ENCODE measurements at regions not wholly inside any gene's neighbourhood (a gene's known extent, or its start where the extent isn't known, plus 50 kb on each side); places are given as distances from the start of the nearest gene placed in this dataset.
"Not testable (repeated sequence)": the region's sequence is repeated elsewhere in the genome, so short reads cannot be mapped to it uniquely, and the experiment has no call there.

DNA sequence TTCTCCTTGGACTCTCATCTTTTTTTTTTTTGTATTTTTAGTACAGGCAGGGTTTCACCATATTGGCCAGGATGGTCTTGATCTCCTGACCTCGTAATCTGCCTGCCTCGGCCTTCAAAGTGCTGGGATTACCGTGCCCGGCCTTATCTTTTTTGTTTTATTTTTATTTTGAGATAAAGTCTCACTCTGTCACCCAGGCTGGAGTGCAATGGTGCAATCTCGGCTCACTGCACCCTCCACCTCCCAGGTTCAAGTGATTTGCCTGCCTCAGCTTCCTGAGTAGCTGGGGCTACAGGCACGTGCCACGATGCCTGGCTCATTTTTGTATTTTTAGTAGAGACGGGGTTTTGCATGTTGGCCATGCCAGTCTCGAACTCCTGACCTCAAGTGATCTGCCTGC lies 86.0 kb downstream of the EBLN2 start:
- H3K4me3 ChIP-seq (ENCODE audit: low read length); H3K9me3 ChIP-seq (replicated peaks; ENCODE audit: low read length); H3K4me1 ChIP-seq (ENCODE audit: control insufficient read depth, insufficient read depth, low read length); H3K27me3 ChIP-seq (ENCODE audit: control insufficient read depth, insufficient read depth, low read length); H3K9ac ChIP-seq (ENCODE audit: low read depth, low read length); H3K4me2 ChIP-seq (ENCODE audit: low read length); H3K36me3 ChIP-seq (ENCODE audit: insufficient read depth, low read length): not testable (repeated sequence)

DNA sequence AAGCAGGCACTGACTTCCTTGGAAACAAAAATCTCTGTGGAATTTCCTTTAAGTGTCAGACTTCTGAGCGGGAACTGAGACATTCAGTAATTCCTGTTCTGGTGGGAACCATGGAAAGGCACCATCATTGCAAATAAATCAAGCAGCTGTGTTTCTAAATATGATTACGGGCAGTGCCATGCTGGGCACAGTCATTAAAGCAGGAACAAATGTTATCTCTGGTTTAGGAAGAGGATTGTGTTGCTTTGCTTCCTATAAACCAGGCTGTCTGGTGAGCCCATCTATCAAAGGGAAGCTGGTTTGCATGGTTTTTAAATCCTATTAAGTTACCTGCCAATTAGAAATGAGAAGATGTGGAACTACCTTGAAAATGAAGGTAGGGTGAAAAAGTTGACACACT lies 86.7 kb downstream of the EBLN2 start:
- H3K27me3 ChIP-seq (ENCODE audit: control insufficient read depth, insufficient read depth, low read length), result peaks cover 10% of the 10 kb centered on the region
- peaks cover 8% of the 10 kb centered on the region for H3K4me1 ChIP-seq (ENCODE audit: control insufficient read depth, insufficient read depth, low read length)
- H3K9ac ChIP-seq (ENCODE audit: low read depth, low read length), result no peak overlapping the region
- no peaks in the 10 kb centered on the region for H3K9me3 ChIP-seq (replicated peaks; ENCODE audit: low read length)
- no peaks in the 10 kb centered on the region for H3K36me3 ChIP-seq (ENCODE audit: insufficient read depth, low read length)
- H3K4me3 ChIP-seq (ENCODE audit: low read length), result no peak overlapping the region
- H3K4me2 ChIP-seq (ENCODE audit: low read length), result no peak overlapping the region

DNA sequence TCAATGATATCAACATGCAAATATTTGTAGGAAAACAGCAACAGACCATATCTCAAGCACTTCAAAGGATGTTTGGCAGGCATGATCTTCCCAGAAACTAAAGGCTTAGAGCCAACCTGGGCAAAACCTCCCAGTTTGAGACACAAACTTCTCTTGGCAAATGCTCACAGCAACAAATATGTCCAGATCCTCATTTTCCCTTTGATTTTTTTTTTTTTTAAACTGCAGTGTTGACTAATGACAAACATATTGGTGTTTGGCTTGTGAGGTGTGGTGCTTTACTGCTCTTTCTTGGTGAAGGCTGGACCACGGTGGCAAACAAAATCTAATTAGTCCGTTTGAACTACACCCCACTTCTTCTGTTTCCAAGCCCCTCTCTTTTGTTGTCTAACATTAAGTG lies 87.2 kb downstream of the EBLN2 start:
- H3K27me3 ChIP-seq (ENCODE audit: control insufficient read depth, insufficient read depth, low read length), result peaks cover 10% of the 10 kb centered on the region
- H3K9me3 ChIP-seq (replicated peaks; ENCODE audit: low read length), result no peaks in the 10 kb centered on the region
- no peak overlapping the region for H3K4me2 ChIP-seq (ENCODE audit: low read length)
- H3K36me3 ChIP-seq (ENCODE audit: insufficient read depth, low read length), result no peaks in the 10 kb centered on the region
- no peak overlapping the region for H3K4me3 ChIP-seq (ENCODE audit: low read length)
- peaks cover 5% of the 10 kb centered on the region for H3K4me1 ChIP-seq (ENCODE audit: control insufficient read depth, insufficient read depth, low read length)
- H3K9ac ChIP-seq (ENCODE audit: low read depth, low read length), result no peak overlapping the region

DNA sequence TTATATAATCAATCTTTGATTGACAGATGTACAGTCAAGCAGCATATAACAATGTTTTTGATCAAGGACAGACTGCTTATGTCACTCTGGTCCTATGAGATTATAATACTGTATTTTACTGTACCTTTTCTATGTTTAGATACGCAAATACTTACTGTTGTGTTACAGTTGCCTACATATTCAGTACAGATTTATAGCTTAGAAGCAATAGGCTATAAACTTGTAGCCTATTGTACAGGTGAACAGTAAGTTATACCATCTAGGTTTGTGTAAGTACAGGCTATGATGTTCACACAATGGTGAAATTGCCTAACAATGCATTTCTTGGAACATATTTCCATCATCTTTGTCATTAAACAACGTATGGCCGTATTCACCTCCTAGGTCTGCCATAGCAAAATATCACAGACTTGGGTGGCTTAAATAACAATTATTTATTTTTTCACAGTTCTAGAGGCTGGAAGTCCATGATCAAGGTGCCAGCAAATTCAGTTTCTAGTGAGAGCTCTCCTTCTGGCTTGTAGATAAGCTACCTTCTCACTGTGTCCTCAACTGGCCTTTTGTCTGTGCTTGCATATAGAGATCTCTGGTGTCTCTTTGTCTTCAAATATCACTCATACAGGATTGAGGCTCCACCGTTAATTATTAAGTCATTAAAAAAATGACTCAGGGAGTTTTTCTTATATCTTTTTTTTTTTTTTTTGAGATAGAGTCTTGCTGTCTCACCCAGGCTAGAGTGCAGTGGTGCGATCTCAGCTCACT lies 89.1 kb downstream of the EBLN2 start:
- Histone ChIP-seq H3K36me3 (ENCODE audit: insufficient read depth, low read length) (no peaks in the 10 kb centered on the region), H3K9ac (ENCODE audit: low read depth, low read length) (no peak overlapping the region), H3K9me3 (replicated peaks; ENCODE audit: low read length) (no peaks in the 10 kb centered on the region), H3K4me1 (ENCODE audit: control insufficient read depth, insufficient read depth, low read length) (no peaks in the 10 kb centered on the region), H3K4me3 (ENCODE audit: low read length) (no peak overlapping the region), H3K27me3 (ENCODE audit: control insufficient read depth, insufficient read depth, low read length) (peaks cover 10% of the 10 kb centered on the region), H3K4me2 (ENCODE audit: low read length) (no peak overlapping the region)

DNA sequence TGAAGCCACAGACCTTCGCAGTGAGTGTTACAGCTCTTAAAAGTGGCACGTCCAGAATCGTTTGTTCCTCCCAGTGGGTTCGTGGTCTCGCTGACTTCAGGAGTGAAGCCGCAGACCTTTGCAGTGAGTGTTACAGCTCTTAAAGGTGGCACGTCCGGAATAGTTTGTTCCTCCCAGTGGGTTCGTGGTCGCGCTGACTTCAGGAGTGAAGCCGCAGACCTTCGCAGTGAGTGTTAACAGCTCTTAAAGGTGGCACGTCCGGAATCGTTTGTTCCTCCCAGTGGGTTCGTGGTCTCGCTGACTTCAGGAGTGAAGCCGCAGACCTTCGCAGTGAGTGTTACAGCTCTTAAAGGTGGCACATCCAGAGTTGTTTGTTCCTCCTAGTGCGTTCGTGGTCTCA lies 91.1 kb downstream of the EBLN2 start:
- not testable (repeated sequence) for H3K4me1 ChIP-seq (ENCODE audit: control insufficient read depth, insufficient read depth, low read length); H3K4me2 ChIP-seq (ENCODE audit: low read length); H3K4me3 ChIP-seq (ENCODE audit: low read length); H3K27me3 ChIP-seq (ENCODE audit: control insufficient read depth, insufficient read depth, low read length); H3K9me3 ChIP-seq (replicated peaks; ENCODE audit: low read length); H3K36me3 ChIP-seq (ENCODE audit: insufficient read depth, low read length); H3K9ac ChIP-seq (ENCODE audit: low read depth, low read length)

DNA sequence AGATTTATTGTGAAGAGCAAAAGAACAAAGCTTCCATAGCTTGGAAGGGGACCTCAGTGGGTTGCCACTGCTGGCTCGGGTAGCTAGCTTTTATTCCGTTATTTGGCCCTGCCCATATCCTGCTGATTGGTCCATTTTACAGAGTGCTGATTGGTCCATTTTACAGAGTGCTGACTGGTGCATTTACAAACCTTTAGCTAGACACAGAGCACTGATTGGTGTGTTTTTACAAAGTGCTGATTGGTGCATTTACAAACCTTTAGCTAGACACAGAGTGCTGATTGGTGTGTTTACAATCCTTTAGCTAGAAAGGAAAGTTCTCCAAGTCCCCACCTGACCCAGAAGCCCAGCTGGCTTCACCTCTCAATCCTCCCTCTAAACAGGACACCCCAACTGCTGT lies 91.6 kb downstream of the EBLN2 start:
- not testable (repeated sequence) for H3K4me3 ChIP-seq (ENCODE audit: low read length); H3K9me3 ChIP-seq (replicated peaks; ENCODE audit: low read length); H3K4me2 ChIP-seq (ENCODE audit: low read length); H3K9ac ChIP-seq (ENCODE audit: low read depth, low read length); H3K27me3 ChIP-seq (ENCODE audit: control insufficient read depth, insufficient read depth, low read length); H3K36me3 ChIP-seq (ENCODE audit: insufficient read depth, low read length); H3K4me1 ChIP-seq (ENCODE audit: control insufficient read depth, insufficient read depth, low read length)

DNA sequence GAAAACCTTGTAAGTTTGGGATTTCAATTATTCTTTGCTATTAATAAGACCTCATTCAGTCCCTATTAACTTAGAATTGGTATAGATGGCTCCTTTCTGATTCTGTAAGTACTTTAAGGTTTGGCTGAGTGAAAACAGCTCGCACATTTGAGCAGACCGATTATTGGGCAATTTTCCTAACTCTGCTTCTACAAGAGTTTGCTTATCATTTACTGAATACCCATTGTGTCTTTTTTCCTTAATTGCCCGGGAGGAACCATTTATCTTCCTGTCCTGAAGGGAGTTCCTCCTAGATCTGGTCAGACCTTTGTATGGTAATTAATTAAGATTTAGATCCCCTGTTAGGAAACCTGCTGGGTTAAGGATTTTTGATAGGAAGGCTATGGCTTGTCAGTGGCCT lies 92.8 kb downstream of the EBLN2 start:
- not testable (repeated sequence) for H3K36me3 ChIP-seq (ENCODE audit: insufficient read depth, low read length); H3K4me1 ChIP-seq (ENCODE audit: control insufficient read depth, insufficient read depth, low read length); H3K9ac ChIP-seq (ENCODE audit: low read depth, low read length); H3K9me3 ChIP-seq (replicated peaks; ENCODE audit: low read length); H3K27me3 ChIP-seq (ENCODE audit: control insufficient read depth, insufficient read depth, low read length); H3K4me3 ChIP-seq (ENCODE audit: low read length); H3K4me2 ChIP-seq (ENCODE audit: low read length)

DNA sequence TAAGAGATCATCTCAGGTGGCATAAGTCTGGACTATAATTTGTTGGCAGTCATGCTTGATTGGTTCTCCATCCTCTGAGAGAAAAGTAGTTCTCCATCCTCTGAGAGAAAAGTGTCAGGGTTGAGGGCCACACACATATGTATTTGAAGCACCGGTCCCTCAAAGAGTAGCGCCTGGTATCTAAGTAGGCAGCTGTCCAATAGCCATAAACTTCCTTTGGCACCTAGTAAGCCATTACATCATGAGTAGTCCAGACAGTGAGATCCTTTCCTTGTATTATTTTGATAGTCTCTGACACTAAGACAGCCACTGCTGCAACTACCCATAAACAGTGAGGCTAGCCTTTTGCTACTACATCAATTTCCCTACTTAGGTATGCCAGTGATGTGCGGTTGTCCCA lies 94.0 kb downstream of the EBLN2 start:
- H3K36me3 ChIP-seq (ENCODE audit: insufficient read depth, low read length); H3K4me2 ChIP-seq (ENCODE audit: low read length); H3K4me3 ChIP-seq (ENCODE audit: low read length); H3K9ac ChIP-seq (ENCODE audit: low read depth, low read length); H3K4me1 ChIP-seq (ENCODE audit: control insufficient read depth, insufficient read depth, low read length); H3K27me3 ChIP-seq (ENCODE audit: control insufficient read depth, insufficient read depth, low read length); H3K9me3 ChIP-seq (replicated peaks; ENCODE audit: low read length): not testable (repeated sequence)

DNA sequence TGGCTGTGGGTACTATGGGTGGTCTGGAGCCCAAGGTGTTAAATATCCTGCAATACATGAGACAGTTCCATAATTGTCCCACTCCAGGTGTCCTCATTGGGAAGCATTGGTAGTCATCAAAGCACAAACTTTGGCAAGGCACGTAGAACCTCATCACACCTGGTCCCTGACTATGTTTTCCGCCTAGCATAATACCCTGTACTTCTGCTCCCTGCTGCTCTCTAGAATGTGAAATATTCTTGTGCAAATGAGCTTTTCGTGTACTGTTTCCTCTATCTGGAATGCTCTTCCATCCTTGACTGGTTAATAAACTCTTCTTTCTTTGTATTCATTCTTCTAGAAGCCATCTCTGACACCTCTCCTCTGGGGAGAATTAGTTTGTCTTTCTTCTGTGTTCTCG lies 103.2 kb downstream of the EBLN2 start:
- no peaks in the 10 kb centered on the region for H3K4me1 ChIP-seq (ENCODE audit: control insufficient read depth, insufficient read depth, low read length)
- H3K4me3 ChIP-seq (ENCODE audit: low read length), result no peak overlapping the region
- H3K36me3 ChIP-seq (ENCODE audit: insufficient read depth, low read length), result no peaks in the 10 kb centered on the region
- no peak overlapping the region for H3K4me2 ChIP-seq (ENCODE audit: low read length)
- H3K9me3 ChIP-seq (replicated peaks; ENCODE audit: low read length), result no peaks in the 10 kb centered on the region
- H3K27me3 ChIP-seq (ENCODE audit: control insufficient read depth, insufficient read depth, low read length), result no peaks in the 10 kb centered on the region
- no peak overlapping the region for H3K9ac ChIP-seq (ENCODE audit: low read depth, low read length)

DNA sequence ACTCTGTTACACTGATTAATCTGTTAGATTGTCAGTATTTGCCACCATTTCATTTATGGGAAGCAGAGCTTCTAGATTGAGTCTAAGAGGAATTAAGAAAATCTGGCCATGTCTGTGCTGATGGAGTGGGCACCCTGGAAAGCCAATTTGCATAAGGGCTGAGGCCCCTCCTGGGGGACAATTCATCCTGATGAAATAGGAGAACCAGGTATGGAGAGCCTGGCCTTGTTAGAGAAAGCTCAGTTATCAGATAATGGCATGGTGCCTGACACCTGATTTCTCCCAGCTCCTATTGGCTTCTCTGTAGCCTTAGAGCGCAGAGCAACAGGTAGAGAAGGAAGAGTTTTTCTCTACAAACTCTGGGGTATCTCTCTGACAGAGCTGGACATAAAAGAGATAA lies 114.2 kb downstream of the EBLN2 start:
- H3K4me3 ChIP-seq (ENCODE audit: low read length), result no peak overlapping the region
- H3K4me1 ChIP-seq (ENCODE audit: control insufficient read depth, insufficient read depth, low read length), result no peaks in the 10 kb centered on the region
- H3K36me3 ChIP-seq (ENCODE audit: insufficient read depth, low read length), result no peaks in the 10 kb centered on the region
- H3K27me3 ChIP-seq (ENCODE audit: control insufficient read depth, insufficient read depth, low read length), result no peaks in the 10 kb centered on the region
- H3K9me3 ChIP-seq (replicated peaks; ENCODE audit: low read length), result no peaks in the 10 kb centered on the region
- no peak overlapping the region for H3K4me2 ChIP-seq (ENCODE audit: low read length)
- no peak overlapping the region for H3K9ac ChIP-seq (ENCODE audit: low read depth, low read length)

DNA sequence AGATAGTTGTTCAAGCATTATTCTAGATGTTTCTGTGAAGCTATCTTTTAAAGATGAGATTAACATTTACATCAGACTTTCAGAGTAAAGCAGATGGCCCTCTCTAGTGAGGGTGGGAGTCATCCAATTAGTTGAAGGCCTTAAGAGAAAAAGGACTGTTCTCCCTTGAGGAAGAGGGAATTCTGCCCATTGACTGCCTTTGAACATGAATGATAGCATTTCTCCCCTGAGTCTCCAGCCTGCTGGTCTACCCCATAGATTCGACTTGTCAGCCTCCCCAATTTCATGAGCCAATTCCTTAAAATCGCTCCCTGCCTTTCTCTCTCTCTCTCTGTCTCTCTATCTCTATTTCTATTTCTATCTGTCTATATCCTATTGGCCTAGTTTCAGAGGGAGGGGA lies 115.5 kb downstream of the EBLN2 start:
- H3K4me1 ChIP-seq (ENCODE audit: control insufficient read depth, insufficient read depth, low read length), result no peaks in the 10 kb centered on the region
- H3K9ac ChIP-seq (ENCODE audit: low read depth, low read length), result no peak overlapping the region
- no peak overlapping the region for H3K4me3 ChIP-seq (ENCODE audit: low read length)
- H3K27me3 ChIP-seq (ENCODE audit: control insufficient read depth, insufficient read depth, low read length), result no peaks in the 10 kb centered on the region
- no peaks in the 10 kb centered on the region for H3K9me3 ChIP-seq (replicated peaks; ENCODE audit: low read length)
- H3K36me3 ChIP-seq (ENCODE audit: insufficient read depth, low read length), result no peaks in the 10 kb centered on the region
- H3K4me2 ChIP-seq (ENCODE audit: low read length), result no peak overlapping the region

DNA sequence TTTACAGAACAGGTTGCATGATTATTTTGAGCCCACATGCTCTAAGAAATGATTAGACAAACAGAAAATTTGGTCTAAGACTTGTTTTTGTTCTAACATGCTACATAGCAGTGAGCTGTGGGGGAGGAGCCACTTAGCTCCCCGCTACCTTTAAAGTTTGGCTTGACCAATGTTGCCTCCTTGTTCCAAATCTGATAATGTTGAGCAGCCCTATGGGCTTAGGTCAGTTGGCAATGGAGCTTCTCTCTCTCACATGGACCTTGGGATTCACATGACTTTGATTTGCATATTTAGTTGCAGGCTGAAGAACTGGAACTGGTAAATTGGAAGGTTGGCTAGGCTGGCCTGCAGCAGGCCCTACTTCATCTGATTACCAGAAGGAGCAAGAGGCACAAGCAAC lies 116.4 kb downstream of the EBLN2 start:
- no peaks in the 10 kb centered on the region for H3K9me3 ChIP-seq (replicated peaks; ENCODE audit: low read length)
- H3K4me3 ChIP-seq (ENCODE audit: low read length), result no peak overlapping the region
- H3K4me1 ChIP-seq (ENCODE audit: control insufficient read depth, insufficient read depth, low read length), result no peaks in the 10 kb centered on the region
- no peaks in the 10 kb centered on the region for H3K27me3 ChIP-seq (ENCODE audit: control insufficient read depth, insufficient read depth, low read length)
- no peak overlapping the region for H3K9ac ChIP-seq (ENCODE audit: low read depth, low read length)
- H3K4me2 ChIP-seq (ENCODE audit: low read length), result no peak overlapping the region
- no peaks in the 10 kb centered on the region for H3K36me3 ChIP-seq (ENCODE audit: insufficient read depth, low read length)

Data from skeletal muscle satellite cell (primary cell).